Subcutaneous abdominal adipose tissue (tissue), 5 donors: ENCODE measurements at regions not wholly inside any gene's neighbourhood (a gene's known extent, or its start where the extent isn't known, plus 50 kb on each side); places are given as distances from the start of the nearest gene placed in this dataset.

Experiments used
- H3K27ac ChIP-seq: one replicate; pipeline ENCODE4 v1.7.0; 2013; ENCODE audit warnings: low read depth, mild to moderate bottlenecking, inconsistent platforms, low read length, moderate library complexity
- H3K27me3 ChIP-seq, 5 donors: one replicate each; pipeline ENCODE4 v1.7.0; 2013; ENCODE audit warnings: low read length in 5 of 5, inconsistent platforms in 1 of 5; ENCODE audit not compliant: control insufficient read depth in 5 of 5, insufficient read depth in 4 of 5
- H3K36me3 ChIP-seq, 5 donors: one replicate each; pipeline ENCODE4 v1.7.0; 2013; ENCODE audit warnings: low read length in 5 of 5; ENCODE audit not compliant: control insufficient read depth in 5 of 5, insufficient read depth in 5 of 5
- H3K4me1 ChIP-seq, 5 donors: one replicate each; pipeline ENCODE4 v1.7.0; 2013; ENCODE audit warnings: low read length in 5 of 5, mild to moderate bottlenecking in 3 of 5, moderate library complexity in 1 of 5; ENCODE audit not compliant: control insufficient read depth in 5 of 5, insufficient read depth in 5 of 5
- H3K4me3 ChIP-seq, 5 donors: one replicate each; pipeline ENCODE4 v1.7.0; 2013; ENCODE audit warnings: low read length in 5 of 5, low read depth in 1 of 5
- H3K9ac ChIP-seq, 5 donors: one replicate each; pipeline ENCODE4 v1.7.0; 2013; ENCODE audit warnings: low read length in 5 of 5, mild to moderate bottlenecking in 4 of 5, moderate library complexity in 3 of 5
- H3K9me3 ChIP-seq, 5 donors: one replicate each; pipeline ENCODE4 v1.7.0; 2013; ENCODE audit warnings: low read length in 5 of 5; ENCODE audit not compliant: control insufficient read depth in 5 of 5
- donor health status: healthy.
- donor health status: healthy.
- donor health status: healthy.
- donor health status: healthy.
- donor health status: healthy.

GRCh38 chr16:59394526-59394925 lies 660.4 kb upstream of the GOT2 start:
- H3K36me3 ChIP-seq = no peaks in the 10 kb centered on the region
- no peak overlapping the region for H3K4me3 ChIP-seq
- no peaks in the 10 kb centered on the region for H3K9me3 ChIP-seq
- H3K9ac ChIP-seq = no peak overlapping the region
- H3K27ac ChIP-seq = no peak overlapping the region
- peaks cover 0 to 4% (median 0%) of the 10 kb centered on the region in 5 donors for H3K27me3 ChIP-seq
- no peaks in the 10 kb centered on the region for H3K4me1 ChIP-seq

- Histone ChIP-seq H3K4me3 (no peak overlapping the region), H3K9me3 (no peaks in the 10 kb centered on the region), H3K4me1 (no peaks in the 10 kb centered on the region), H3K27me3 (peaks cover 0 to 4% (median 0%) of the 10 kb centered on the region in 5 donors), H3K36me3 (no peaks in the 10 kb centered on the region), H3K27ac (no peak overlapping the region), H3K9ac (no peak overlapping the region)
Measured at GRCh38 chr16:59392911-59393310, 658.8 kb upstream of the GOT2 start.

GRCh38 chr16:59391617-59392364 lies 657.7 kb upstream of the GOT2 start:
- Histone ChIP-seq H3K36me3 (no peaks in the 10 kb centered on the region), H3K4me3 (no peak overlapping the region), H3K9ac (no peak overlapping the region), H3K9me3 (no peaks in the 10 kb centered on the region), H3K4me1 (no peaks in the 10 kb centered on the region), H3K27me3 (peaks cover 0 to 4% (median 0%) of the 10 kb centered on the region in 5 donors), H3K27ac (no peak overlapping the region)

GRCh38 chr16:59385959-59386358 lies 651.8 kb upstream of the GOT2 start:
- Histone ChIP-seq H3K4me3 (no peak overlapping the region), H3K27ac (no peak overlapping the region), H3K27me3 (peaks cover 0 to 3% (median 0%) of the 10 kb centered on the region in 5 donors), H3K4me1 (peaks cover 0 to 7% (median 5%) of the 10 kb centered on the region in 5 donors), H3K36me3 (no peaks in the 10 kb centered on the region), H3K9me3 (no peaks in the 10 kb centered on the region), H3K9ac (no peak overlapping the region)

- H3K9me3 ChIP-seq = no peaks in the 10 kb centered on the region
- H3K4me3 ChIP-seq = no peak overlapping the region
- no peak overlapping the region for H3K27ac ChIP-seq
- no peak overlapping the region for H3K9ac ChIP-seq
- peaks cover 0 to 7% (median 5%) of the 10 kb centered on the region in 5 donors for H3K4me1 ChIP-seq
- H3K27me3 ChIP-seq = no peaks in the 10 kb centered on the region
- H3K36me3 ChIP-seq = no peaks in the 10 kb centered on the region
Measured at GRCh38 chr16:59385491-59385890, 651.4 kb upstream of the GOT2 start.

GRCh38 chr16:59373632-59374031 lies 639.5 kb upstream of the GOT2 start:
- Histone ChIP-seq H3K9me3 (no peaks in the 10 kb centered on the region), H3K4me1 (no peaks in the 10 kb centered on the region), H3K27me3 (peaks cover 0 to 4% (median 0%) of the 10 kb centered on the region in 5 donors), H3K36me3 (no peaks in the 10 kb centered on the region), H3K9ac (no peak overlapping the region), H3K27ac (no peak overlapping the region), H3K4me3 (no peak overlapping the region)

- Histone ChIP-seq H3K9me3 (no peaks in the 10 kb centered on the region), H3K27ac (no peak overlapping the region), H3K9ac (no peak overlapping the region), H3K36me3 (no peaks in the 10 kb centered on the region), H3K4me3 (no peak overlapping the region), H3K27me3 (no peaks in the 10 kb centered on the region), H3K4me1 (no peaks in the 10 kb centered on the region)
Measured at GRCh38 chr16:59370717-59371116, 636.6 kb upstream of the GOT2 start.

GRCh38 chr16:59369523-59369922 lies 635.4 kb upstream of the GOT2 start:
- Histone ChIP-seq H3K9me3 (no peaks in the 10 kb centered on the region), H3K36me3 (no peaks in the 10 kb centered on the region), H3K27ac (no peak overlapping the region), H3K4me1 (no peaks in the 10 kb centered on the region), H3K9ac (no peak overlapping the region), H3K27me3 (no peaks in the 10 kb centered on the region), H3K4me3 (no peak overlapping the region)

GRCh38 chr16:59368586-59368985 lies 634.5 kb upstream of the GOT2 start:
- H3K36me3 ChIP-seq = no peaks in the 10 kb centered on the region
- H3K4me3 ChIP-seq = no peak overlapping the region
- H3K27ac ChIP-seq = no peak overlapping the region
- no peaks in the 10 kb centered on the region for H3K27me3 ChIP-seq
- H3K4me1 ChIP-seq = no peaks in the 10 kb centered on the region
- H3K9ac ChIP-seq = no peak overlapping the region
- H3K9me3 ChIP-seq = no peaks in the 10 kb centered on the region

GRCh38 chr16:59356709-59357108 lies 622.6 kb upstream of the GOT2 start:
- peaks cover 0 to 2% (median 0%) of the 10 kb centered on the region in 5 donors for H3K9me3 ChIP-seq

More at GRCh38 chr16:59356709-59357108, 622.6 kb upstream of the GOT2 start:
- no peak overlapping the region for H3K27ac ChIP-seq
- no peak overlapping the region for H3K9ac ChIP-seq
- no peaks in the 10 kb centered on the region for H3K27me3 ChIP-seq
- H3K4me3 ChIP-seq = no peak overlapping the region
- no peaks in the 10 kb centered on the region for H3K4me1 ChIP-seq
- no peaks in the 10 kb centered on the region for H3K36me3 ChIP-seq
